ENCODE measurements at regions not wholly inside any gene's neighbourhood (a gene's known extent, or its start where the extent isn't known, plus 50 kb on each side); places are given as distances from the start of the nearest gene placed in this dataset.

DNA sequence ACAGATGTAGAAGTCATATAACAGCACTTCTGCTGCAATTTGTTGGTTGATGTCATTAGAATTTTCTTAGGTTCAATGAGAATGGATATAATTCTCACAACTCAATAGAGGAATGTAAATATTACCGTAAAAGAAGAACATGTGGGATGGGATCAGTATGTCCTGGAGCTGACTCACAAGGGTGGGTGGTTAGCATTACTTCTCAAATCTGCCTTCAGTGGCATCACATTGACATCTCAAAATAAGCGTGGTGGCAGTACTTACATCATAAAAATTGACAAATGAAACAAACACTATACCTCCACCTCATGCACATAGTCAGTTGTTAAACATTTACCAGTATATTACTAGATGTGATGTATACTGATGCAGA lies 1068.0 kb upstream of the CADM2 start:
- H3K4me1 ChIP-seq (ENCODE audit: control insufficient read depth in 4 of 4, insufficient read depth in 4 of 4, low read length in 3 of 4): no peaks in the 10 kb centered on the region
- WGBS: 73% methylated on average over 2 of the region's 2 CpGs

More for the DNA sequence above, 1068.0 kb upstream of the CADM2 start:
- Histone ChIP-seq H3K27me3 (ENCODE audit: control insufficient read depth in 4 of 4, insufficient read depth in 4 of 4, low read length in 3 of 4) (no peaks in the 10 kb centered on the region), H3K9me3 (ENCODE audit: control insufficient read depth in 4 of 4, low read length in 3 of 4) (no peaks in the 10 kb centered on the region), H3K9ac (ENCODE audit: low read depth in 1 of 2, low read length in 2 of 2) (no peak overlapping the region), H3K27ac (ENCODE audit: low read depth in 1 of 2, low read length in 2 of 2) (no peak overlapping the region), H3K4me3 (ENCODE audit: low read depth in 1 of 3, low read length in 3 of 3) (no peak overlapping the region), H3K36me3 (ENCODE audit: control insufficient read depth in 4 of 4, insufficient read depth in 3 of 4, low read depth in 1 of 4, low read length in 3 of 4) (no peaks in the 10 kb centered on the region)
- no peak for TF ChIP-seq RAD21 (IDR thresholded peaks at IDR 0.05)
- no peak for TF ChIP-seq ATF3 (IDR thresholded peaks at IDR 0.05)
- no peak for TF ChIP-seq TAF1 (conservative IDR thresholded peaks at IDR 0.05)
- TF ChIP-seq YY1 (IDR thresholded peaks at IDR 0.05): no peak
- no peak for TF ChIP-seq JUND (IDR thresholded peaks at IDR 0.05)
- no peak for TF ChIP-seq NR2F2 (IDR thresholded peaks at IDR 0.05)
- TF ChIP-seq RXRA (IDR thresholded peaks at IDR 0.05): no peak
- no peak for TF ChIP-seq ZBTB33 (IDR thresholded peaks at IDR 0.05)
- TF ChIP-seq CTCF (IDR thresholded peaks at IDR 0.05; ENCODE audit: low read depth, low read length, missing input control): no peak
- TF ChIP-seq SP1 (IDR thresholded peaks at IDR 0.05): no peak
- TF ChIP-seq FOXA2 (IDR thresholded peaks at IDR 0.05): no peak
- no peak for TF ChIP-seq HNF4A (conservative IDR thresholded peaks at IDR 0.05)
- TF ChIP-seq, protein P1, sequence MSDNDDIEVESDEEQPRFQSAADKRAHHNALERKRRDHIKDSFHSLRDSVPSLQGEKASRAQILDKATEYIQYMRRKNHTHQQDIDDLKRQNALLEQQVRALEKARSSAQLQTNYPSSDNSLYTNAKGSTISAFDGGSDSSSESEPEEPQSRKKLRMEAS (IDR thresholded peaks at IDR 0.05): no peak
- TF ChIP-seq GABPA (IDR thresholded peaks at IDR 0.05 in 1 of 2, conservative IDR thresholded peaks at IDR 0.05 in 1 of 2): no peak
- TF ChIP-seq REST (IDR thresholded peaks at IDR 0.05): no peak
- DNase-seq (ENCODE audit: low spot score): no peak

All from liver (tissue), 8 donors.